Nephron progenitor cell (in vitro differentiated cells): ENCODE measurements at regions not wholly inside any gene's neighbourhood (a gene's known extent, or its start where the extent isn't known, plus 50 kb on each side); places are given as distances from the start of the nearest gene placed in this dataset.

Experiments
- DNase-seq: peaks from one replicate; pipeline ENCODE4 v3.0.0; 2021
- H3K27ac Mint-ChIP-seq: 2 replicates; pipeline ENCODE4 v1.8.0; 2021; ENCODE audit warnings: mild to moderate bottlenecking, moderate library complexity, mixed read lengths
- H3K27me3 Mint-ChIP-seq: 2 replicates; pipeline ENCODE4 v1.8.0; 2021; ENCODE audit warnings: mild to moderate bottlenecking, low read depth, mixed read lengths; ENCODE audit not compliant: poor library complexity
- H3K36me3 Mint-ChIP-seq: 2 replicates; pipeline ENCODE4 v1.8.0; 2021; ENCODE audit warnings: low read depth, mixed read lengths
- H3K4me1 Mint-ChIP-seq: 2 replicates; pipeline ENCODE4 v1.8.0; 2021; ENCODE audit warnings: mixed read lengths
- H3K4me3 Mint-ChIP-seq: 2 replicates; pipeline ENCODE4 v1.8.0; 2021; ENCODE audit warnings: mild to moderate bottlenecking, moderate library complexity, mixed read lengths
- H3K9me3 Mint-ChIP-seq: 2 replicates; pipeline ENCODE4 v1.8.0; 2021; ENCODE audit warnings: mild to moderate bottlenecking, moderate library complexity, mixed read lengths
- TF ChIP-seq, protein P1 (sequence below): fragments of 200-600 bp; sonication (generic); IDR thresholded peaks from 2 replicates; pipeline ENCODE4 v1.5.0; 2021; ENCODE audit warnings: antibody characterized with exemption

GRCh38 chr9:84481231-84481630, 140.7 kb upstream of the SLC28A3 start:
- TF ChIP-seq, protein P1, sequence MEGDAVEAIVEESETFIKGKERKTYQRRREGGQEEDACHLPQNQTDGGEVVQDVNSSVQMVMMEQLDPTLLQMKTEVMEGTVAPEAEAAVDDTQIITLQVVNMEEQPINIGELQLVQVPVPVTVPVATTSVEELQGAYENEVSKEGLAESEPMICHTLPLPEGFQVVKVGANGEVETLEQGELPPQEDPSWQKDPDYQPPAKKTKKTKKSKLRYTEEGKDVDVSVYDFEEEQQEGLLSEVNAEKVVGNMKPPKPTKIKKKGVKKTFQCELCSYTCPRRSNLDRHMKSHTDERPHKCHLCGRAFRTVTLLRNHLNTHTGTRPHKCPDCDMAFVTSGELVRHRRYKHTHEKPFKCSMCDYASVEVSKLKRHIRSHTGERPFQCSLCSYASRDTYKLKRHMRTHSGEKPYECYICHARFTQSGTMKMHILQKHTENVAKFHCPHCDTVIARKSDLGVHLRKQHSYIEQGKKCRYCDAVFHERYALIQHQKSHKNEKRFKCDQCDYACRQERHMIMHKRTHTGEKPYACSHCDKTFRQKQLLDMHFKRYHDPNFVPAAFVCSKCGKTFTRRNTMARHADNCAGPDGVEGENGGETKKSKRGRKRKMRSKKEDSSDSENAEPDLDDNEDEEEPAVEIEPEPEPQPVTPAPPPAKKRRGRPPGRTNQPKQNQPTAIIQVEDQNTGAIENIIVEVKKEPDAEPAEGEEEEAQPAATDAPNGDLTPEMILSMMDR: no peak
- Mint-ChIP-seq H3K27me3 (peaks cover 3% of the 10 kb centered on the region), H3K27ac (peak overlapping the region; percentile 99), H3K36me3 (peaks cover 6% of the 10 kb centered on the region), H3K4me1 (peaks cover 63% of the 10 kb centered on the region), H3K4me3 (peak overlapping the region; percentile 34), H3K9me3 (peaks cover 19% of the 10 kb centered on the region)
- no peak for DNase-seq

- TF ChIP-seq, protein P1: no peak
- Mint-ChIP-seq H3K27me3 (peaks cover 3% of the 10 kb centered on the region), H3K4me3 (peak overlapping the region; percentile 34), H3K36me3 (peaks cover 6% of the 10 kb centered on the region), H3K9me3 (peaks cover 17% of the 10 kb centered on the region), H3K27ac (peak overlapping the region; percentile 99), H3K4me1 (peaks cover 66% of the 10 kb centered on the region)
- DNase-seq: no peak
These were observed 141.2 kb upstream of the SLC28A3 start for GRCh38 chr9:84481636-84482218.

GRCh38 chr9:84482607-84483006, 142.0 kb upstream of the SLC28A3 start:
- peak overlapping the region; percentile 99 for H3K27ac Mint-ChIP-seq
- H3K36me3 Mint-ChIP-seq: peaks cover 6% of the 10 kb centered on the region
- TF ChIP-seq, protein P1: no peak
- H3K9me3 Mint-ChIP-seq: peaks cover 15% of the 10 kb centered on the region
- DNase-seq: peak; percentile 14
- H3K4me3 Mint-ChIP-seq: peak overlapping the region; percentile 62
- H3K27me3 Mint-ChIP-seq: peaks cover 3% of the 10 kb centered on the region
- H3K4me1 Mint-ChIP-seq: peaks cover 61% of the 10 kb centered on the region

DNA sequence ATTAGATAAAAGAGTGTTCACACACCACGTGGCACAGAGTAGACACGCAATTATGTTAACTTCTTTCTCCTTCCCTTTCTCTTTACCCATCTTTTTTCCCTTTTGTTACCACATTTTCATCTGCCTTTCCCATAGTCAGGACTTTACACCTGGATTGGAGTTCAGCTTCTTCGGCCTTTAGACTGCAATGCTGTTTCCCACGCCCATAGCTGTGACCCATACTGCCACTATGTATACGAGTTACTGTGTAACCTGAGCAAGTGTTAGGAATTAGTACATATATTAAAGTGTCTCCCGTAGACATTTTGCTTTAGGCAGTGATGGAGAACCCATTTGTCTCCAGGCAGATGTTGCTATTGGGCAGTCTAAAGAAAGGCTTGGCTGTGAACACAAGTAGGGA, 143.6 kb upstream of the SLC28A3 start:
- no peak for DNase-seq
- TF ChIP-seq, protein P1: no peak
- Mint-ChIP-seq H3K9me3 (peaks cover 13% of the 10 kb centered on the region), H3K27ac (peak overlapping the region; percentile 99), H3K4me1 (peaks cover 62% of the 10 kb centered on the region), H3K36me3 (peaks cover 6% of the 10 kb centered on the region), H3K27me3 (peaks cover 3% of the 10 kb centered on the region), H3K4me3 (peak overlapping the region; percentile 37)

DNA sequence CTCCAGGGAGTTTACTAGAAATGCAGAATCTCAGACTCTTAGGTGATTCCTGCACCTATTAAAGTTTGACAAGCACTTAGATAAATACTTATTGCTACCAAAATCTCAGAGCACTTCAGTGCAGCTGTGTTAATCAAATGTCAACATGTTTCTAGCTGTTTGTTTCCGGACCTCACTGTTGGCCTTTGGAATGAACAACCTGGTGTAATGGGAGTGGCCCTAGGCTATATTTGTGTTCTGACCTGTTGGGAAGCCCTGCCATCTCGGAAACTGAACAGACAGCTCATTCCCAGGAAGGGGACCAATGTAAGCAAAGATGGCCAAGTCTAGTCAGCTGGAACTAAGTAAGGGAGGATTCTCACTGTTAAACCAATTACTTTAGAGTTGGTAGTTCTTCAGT, 145.0 kb upstream of the SLC28A3 start:
- H3K27ac Mint-ChIP-seq: no peak overlapping the region
- TF ChIP-seq, protein P1: no peak
- no peak for DNase-seq
- peaks cover 6% of the 10 kb centered on the region for H3K36me3 Mint-ChIP-seq
- H3K4me1 Mint-ChIP-seq: peaks cover 61% of the 10 kb centered on the region
- H3K27me3 Mint-ChIP-seq: peaks cover 3% of the 10 kb centered on the region
- H3K4me3 Mint-ChIP-seq: no peak overlapping the region
- H3K9me3 Mint-ChIP-seq: peaks cover 13% of the 10 kb centered on the region

DNA sequence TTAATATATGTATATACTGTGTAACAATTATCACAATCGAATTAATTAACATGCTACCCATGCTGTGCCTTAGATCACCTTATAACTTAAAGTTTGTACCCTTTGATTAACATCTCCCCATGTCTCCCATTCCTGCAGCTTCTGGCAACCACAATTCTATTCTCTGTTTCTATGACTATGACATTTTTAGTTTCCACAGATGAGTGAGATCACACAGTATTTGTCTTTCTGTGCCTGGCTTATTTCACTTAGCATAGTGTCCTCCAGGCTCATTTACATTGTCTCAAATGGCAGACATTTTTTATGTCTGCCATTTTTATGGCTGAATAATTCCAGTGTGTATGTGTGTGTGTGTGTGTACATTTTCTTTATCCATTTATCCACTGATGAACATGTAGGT, 146.1 kb upstream of the SLC28A3 start:
- no peak overlapping the region for H3K27ac Mint-ChIP-seq
- TF ChIP-seq, protein P1: no peak
- H3K27me3 Mint-ChIP-seq: peaks cover 3% of the 10 kb centered on the region
- no peak for DNase-seq
- peaks cover 6% of the 10 kb centered on the region for H3K36me3 Mint-ChIP-seq
- H3K9me3 Mint-ChIP-seq: peaks cover 13% of the 10 kb centered on the region
- H3K4me1 Mint-ChIP-seq: peaks cover 60% of the 10 kb centered on the region
- H3K4me3 Mint-ChIP-seq: no peak overlapping the region
